NOMO-1 treated with dmso at 0.1 percent for 144 hours (cell line): ENCODE measurements at regions not wholly inside any gene's neighbourhood (a gene's known extent, or its start where the extent isn't known, plus 50 kb on each side); places are given as distances from the start of the nearest gene placed in this dataset.
A peak's percentile ranks its signal among the peaks of the same experiment; 100 is the strongest.
"Not testable (repeated sequence)": the region's sequence is repeated elsewhere in the genome, so short reads cannot be mapped to it uniquely, and the experiment has no call there.

Experiments used
- DNase-seq: peaks from one replicate; lab custom pipeline; 2025; ENCODE audit not compliant: unreplicated experiment; lab: John Stamatoyannopoulos, UW

- DNase-seq, result peak; percentile 46
Measured at GRCh38 chr6:6724539-6725467, 136.3 kb downstream of the LY86 start.

- DNase-seq, result peak; percentile 77
Measured at GRCh38 chr6:6725468-6726209, 137.1 kb downstream of the LY86 start.

GRCh38 chr6:6728169-6728941, 139.8 kb downstream of the LY86 start:
- DNase-seq, result no peak

GRCh38 chr6:6729971-6730370, 141.5 kb downstream of the LY86 start:
- DNase-seq, result no peak

GRCh38 chr6:6730831-6731230, 142.3 kb downstream of the LY86 start:
- DNase-seq, result no peak

GRCh38 chr6:6734479-6735465, 146.3 kb downstream of the LY86 start:
- DNase-seq, result no peak

GRCh38 chr6:6736791-6737654, 148.5 kb downstream of the LY86 start:
- DNase-seq, result no peak

GRCh38 chr6:6737671-6738070, 149.2 kb downstream of the LY86 start:
- no peak for DNase-seq

GRCh38 chr6:6738108-6738507, 149.6 kb downstream of the LY86 start:
- no peak for DNase-seq

GRCh38 chr6:6738922-6739716, 150.6 kb downstream of the LY86 start:
- no peak for DNase-seq

- no peak for DNase-seq
Measured at GRCh38 chr6:6740595-6740994, 152.1 kb downstream of the LY86 start.

GRCh38 chr6:6741264-6741663, 152.7 kb downstream of the LY86 start:
- DNase-seq, result no peak

- DNase-seq, result no peak
Measured at GRCh38 chr6:6742535-6742934, 154.0 kb downstream of the LY86 start.

- no peak for DNase-seq
Measured at GRCh38 chr6:6744551-6744950, 156.0 kb downstream of the LY86 start.

GRCh38 chr6:6745637-6746332, 157.3 kb downstream of the LY86 start:
- DNase-seq, result not testable (repeated sequence)

- DNase-seq, result no peak
Measured at GRCh38 chr6:6746333-6746969, 157.9 kb downstream of the LY86 start.

- no peak for DNase-seq
Measured at GRCh38 chr6:6746970-6747338, 158.4 kb downstream of the LY86 start.
